ENCODE measurements at regions not wholly inside any gene's neighbourhood (a gene's known extent, or its start where the extent isn't known, plus 50 kb on each side); places are given as distances from the start of the nearest gene placed in this dataset.

DNA sequence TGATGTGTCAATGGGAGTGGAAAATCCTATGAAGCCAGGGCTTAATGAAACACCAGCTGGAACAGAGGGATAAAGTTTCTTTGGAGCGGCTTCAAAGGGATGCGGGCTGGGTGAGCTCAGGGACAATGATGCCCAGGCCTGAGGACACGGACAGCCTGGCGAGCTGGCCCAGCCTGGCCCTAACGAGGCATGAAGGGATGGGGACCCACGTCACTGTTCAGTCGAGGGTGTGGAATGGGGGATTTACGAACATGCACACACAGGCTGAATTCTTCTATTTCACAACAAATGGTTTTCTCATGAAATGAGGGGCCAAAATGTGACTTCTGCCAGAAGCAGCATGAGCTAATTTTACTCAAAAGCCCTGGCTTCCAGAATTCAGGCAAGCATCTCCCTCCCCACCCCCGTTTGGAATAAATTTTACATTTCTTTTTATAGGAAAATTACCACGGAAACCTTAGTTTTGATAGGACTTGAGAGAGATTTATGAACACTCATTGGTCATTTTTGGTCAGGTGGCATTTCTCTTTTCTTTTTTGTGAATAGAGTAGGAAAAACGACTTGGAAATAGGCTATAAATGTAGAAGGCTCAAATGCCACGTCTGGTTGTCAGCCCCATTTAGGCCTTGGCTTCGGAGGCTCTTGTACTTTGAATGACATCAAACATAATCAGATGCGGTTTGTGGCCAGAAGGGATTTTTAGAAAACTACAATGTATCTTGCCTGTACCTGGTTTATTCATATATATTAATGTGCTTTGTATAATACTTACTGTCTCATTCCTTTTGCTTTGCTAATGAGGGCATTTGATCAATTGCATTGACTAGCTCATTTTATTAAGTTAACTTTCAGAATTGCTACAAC, 893.8 kb upstream of the CELF4 start:
- no peak overlapping the region for H3K18ac ChIP-seq (ENCODE audit: extremely low read depth, low read length)
- H2BK20ac ChIP-seq (ENCODE audit: low read length), result no peak overlapping the region
- TF ChIP-seq POU5F1 (IDR thresholded peaks at IDR 0.05; ENCODE audit: low read depth, low read length) (no peak), KDM1A (IDR thresholded peaks at IDR 0.05; ENCODE audit: borderline replicate concordance, low read length) (no peak), CBX5 (IDR thresholded peaks at IDR 0.05; ENCODE audit: low read depth, low read length) (no peak), SRF (IDR thresholded peaks at IDR 0.05; ENCODE audit: low read depth, low read length) (no peak), CTBP2 (IDR thresholded peaks at IDR 0.05; ENCODE audit: borderline replicate concordance, insufficient read depth, insufficient read length, low read length) (no peak), PHF8 (conservative IDR thresholded peaks at IDR 0.05; ENCODE audit: low read depth, low read length) (no peak), TAF1 (IDR thresholded peaks at IDR 0.05; ENCODE audit: low read depth, low read length) (no peak), GTF2F1 (IDR thresholded peaks at IDR 0.05; ENCODE audit: borderline replicate concordance, low read depth, low read length) (no peak), ASH2L (IDR thresholded peaks at IDR 0.05; ENCODE audit: low read length) (no peak), KDM4A (IDR thresholded peaks at IDR 0.05; ENCODE audit: low read depth, low read length, severe bottlenecking) (no peak), CREB1 (IDR thresholded peaks at IDR 0.05) (no peak)
- H2AFZ ChIP-seq (ENCODE audit: low read length), result no peak overlapping the region
- H3K36me3 ChIP-seq (ENCODE audit: control insufficient read depth in 2 of 4, insufficient read depth in 4 of 4, low read length in 3 of 4), result no peaks in the 10 kb centered on the region
- no peaks in the 10 kb centered on the region for H3K79me1 ChIP-seq (ENCODE audit: low read depth, low read length)
- POLR2A ChIA-PET (ENCODE audit: partially characterized antibody), result no interaction called here
- H2BK15ac ChIP-seq (ENCODE audit: low read length), result no peak overlapping the region
- no peak overlapping the region for H2AK5ac ChIP-seq (ENCODE audit: low read depth, low read length)
- no peak overlapping the region for H3K9ac ChIP-seq (replicated peaks in 1 of 4; ENCODE audit: extremely low read depth in 1 of 4, low read depth in 3 of 4, low read length in 3 of 4)
- H2BK12ac ChIP-seq (ENCODE audit: low read depth, low read length), result no peak overlapping the region
- no peak overlapping the region for H2BK120ac ChIP-seq (replicated peaks; ENCODE audit: low read depth, low read length)
- H3K27me3 ChIP-seq (replicated peaks in 1 of 4; ENCODE audit: control insufficient read depth in 3 of 4, extremely low read depth in 1 of 4, insufficient read depth in 3 of 4, low read length in 3 of 4), result no peaks in the 10 kb centered on the region
- no peak overlapping the region for H3K56ac ChIP-seq (replicated peaks; ENCODE audit: insufficient read length, low read depth, low read length)
- H4K91ac ChIP-seq (replicated peaks; ENCODE audit: insufficient read length, low read length), result no peak overlapping the region
- no peaks in the 10 kb centered on the region for H3K23me2 ChIP-seq (ENCODE audit: low read depth, low read length)
- CTCF ChIA-PET (ENCODE audit: partially characterized antibody), result no interaction called here
- H4K5ac ChIP-seq (ENCODE audit: insufficient read length, low read depth, low read length), result no peak overlapping the region
- no peaks in the 10 kb centered on the region for H4K20me1 ChIP-seq (replicated peaks in 1 of 2; ENCODE audit: control insufficient read depth in 1 of 2, insufficient read depth in 2 of 2, low read length in 2 of 2)
- H3K79me2 ChIP-seq (ENCODE audit: control insufficient read depth in 1 of 2, insufficient read depth in 2 of 2, low read length in 2 of 2), result no peaks in the 10 kb centered on the region
- no peak overlapping the region for H3K4me2 ChIP-seq (ENCODE audit: insufficient read depth in 1 of 2, low read depth in 2 of 2, low read length in 2 of 2)
- H3K9me3 ChIP-seq (ENCODE audit: insufficient read depth in 2 of 2, low read depth in 1 of 2, low read length in 1 of 2), result no peaks in the 10 kb centered on the region
- no peak overlapping the region for H3K4ac ChIP-seq (replicated peaks; ENCODE audit: insufficient read length, low read depth, low read length)
- no peak for DNase-seq (ENCODE audit: low read depth in 1 of 2, low spot score in 2 of 2)
- no peak overlapping the region for H4K8ac ChIP-seq (ENCODE audit: extremely low read depth, insufficient read depth, low read length)
- no peak overlapping the region for H3K23ac ChIP-seq (ENCODE audit: insufficient read length)
- WGBS, 2 experiments (ENCODE audit: extremely low coverage in 1 of 2, insufficient coverage in 1 of 2, insufficient read length in 1 of 2, insufficient replicate concordance in 2 of 2, low coverage in 1 of 2, low lambda C conversion rate in 2 of 2, missing lambda C conversion rate in 1 of 2), result 88% methylated on average over 14 of the region's 14 CpGs; no CpG with 5 or more reads in 1 of the 2 experiments
- H3K27ac ChIP-seq (ENCODE audit: low read depth, low read length), result no peak overlapping the region
- H3K4me3 ChIP-seq (ENCODE audit: extremely low read depth in 1 of 4, insufficient read depth in 2 of 4, low read depth in 3 of 4, low read length in 4 of 4), result no peak overlapping the region
- no peaks in the 10 kb centered on the region; a peak in 1 of 7 replicates for H3K4me1 ChIP-seq (replicated peaks in 1 of 4; ENCODE audit: control insufficient read depth in 3 of 4, insufficient read depth in 4 of 4, low read length in 3 of 4)
- FAIRE-seq, result no peak
- no peak overlapping the region for H3K14ac ChIP-seq (ENCODE audit: insufficient read length)
- no peak overlapping the region for H2BK5ac ChIP-seq (ENCODE audit: low read depth, low read length)

Data from H1 (cell line).